ENCODE measurements at regions not wholly inside any gene's neighbourhood (a gene's known extent, or its start where the extent isn't known, plus 50 kb on each side); places are given as distances from the start of the nearest gene placed in this dataset.

GRCh38 chr3:29080967-29081366 lies 199.9 kb upstream of the RBMS3 start (continued):
- TF ChIP-seq REST (IDR thresholded peaks at IDR 0.05; ENCODE audit: unreplicated experiment) (no peak), NANOG (IDR thresholded peaks at IDR 0.05; ENCODE audit: borderline replicate concordance) (no peak), STAT1 (IDR thresholded peaks at IDR 0.05; ENCODE audit: unreplicated experiment) (no peak)
- TF ChIP-seq, protein P1, sequence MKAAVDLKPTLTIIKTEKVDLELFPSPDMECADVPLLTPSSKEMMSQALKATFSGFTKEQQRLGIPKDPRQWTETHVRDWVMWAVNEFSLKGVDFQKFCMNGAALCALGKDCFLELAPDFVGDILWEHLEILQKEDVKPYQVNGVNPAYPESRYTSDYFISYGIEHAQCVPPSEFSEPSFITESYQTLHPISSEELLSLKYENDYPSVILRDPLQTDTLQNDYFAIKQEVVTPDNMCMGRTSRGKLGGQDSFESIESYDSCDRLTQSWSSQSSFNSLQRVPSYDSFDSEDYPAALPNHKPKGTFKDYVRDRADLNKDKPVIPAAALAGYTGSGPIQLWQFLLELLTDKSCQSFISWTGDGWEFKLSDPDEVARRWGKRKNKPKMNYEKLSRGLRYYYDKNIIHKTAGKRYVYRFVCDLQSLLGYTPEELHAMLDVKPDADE (IDR thresholded peaks at IDR 0.05): no peak

GRCh38 chr3:29083081-29083480 lies 197.8 kb upstream of the RBMS3 start:
- Histone ChIP-seq H3K4me1 (ENCODE audit: insufficient read depth) (no peaks in the 10 kb centered on the region), H3K27ac (ENCODE audit: low read depth) (no peak overlapping the region), H2AFZ (no peak overlapping the region), H3K4me2 (no peak overlapping the region), H3K27me3 (ENCODE audit: insufficient read depth) (no peaks in the 10 kb centered on the region), H3K79me2 (replicated peaks; ENCODE audit: insufficient read depth) (no peaks in the 10 kb centered on the region), H3K36me3 (ENCODE audit: insufficient read depth) (no peaks in the 10 kb centered on the region), H3K9me2 (ENCODE audit: insufficient read depth) (peaks cover 9% of the 10 kb centered on the region), H3F3A (replicated peaks; ENCODE audit: low read depth) (no peaks in the 10 kb centered on the region), H4K20me1 (replicated peaks; ENCODE audit: insufficient read depth) (no peaks in the 10 kb centered on the region), H3K4me3 (no peak overlapping the region)
- Mint-ChIP-seq H3K36me3 (ENCODE audit: low read depth) (0 out of 3 replicates have a peak, but pooled peaks cover 3% of the 10 kb centered on the region), H3K9me3 (peaks cover 2% of the 10 kb centered on the region; the same call in 2 of the 3 replicates), H3K27me3 (ENCODE audit: insufficient read depth, low read depth, poor library complexity) (no peaks in the 10 kb centered on the region), H3K4me1 (no peaks in the 10 kb centered on the region), H3K27ac (no peak overlapping the region), H3K4me3 (no peak overlapping the region)
- no peak for ATAC-seq
- DNase-seq (ENCODE audit: low spot score): no peak
- TF ChIP-seq JUNB (IDR thresholded peaks at IDR 0.05; ENCODE audit: unreplicated experiment) (no peak), NANOG (IDR thresholded peaks at IDR 0.05; ENCODE audit: borderline replicate concordance) (no peak), REST (IDR thresholded peaks at IDR 0.05; ENCODE audit: unreplicated experiment) (no peak), POLR2AphosphoS5 (IDR thresholded peaks at IDR 0.05; ENCODE audit: low read depth) (no peak), CTCF (conservative IDR thresholded peaks at IDR 0.05; ENCODE audit: low read depth in 2 of 2) (no peak), STAT1 (IDR thresholded peaks at IDR 0.05; ENCODE audit: unreplicated experiment) (no peak)
- TF ChIP-seq, protein P2, sequence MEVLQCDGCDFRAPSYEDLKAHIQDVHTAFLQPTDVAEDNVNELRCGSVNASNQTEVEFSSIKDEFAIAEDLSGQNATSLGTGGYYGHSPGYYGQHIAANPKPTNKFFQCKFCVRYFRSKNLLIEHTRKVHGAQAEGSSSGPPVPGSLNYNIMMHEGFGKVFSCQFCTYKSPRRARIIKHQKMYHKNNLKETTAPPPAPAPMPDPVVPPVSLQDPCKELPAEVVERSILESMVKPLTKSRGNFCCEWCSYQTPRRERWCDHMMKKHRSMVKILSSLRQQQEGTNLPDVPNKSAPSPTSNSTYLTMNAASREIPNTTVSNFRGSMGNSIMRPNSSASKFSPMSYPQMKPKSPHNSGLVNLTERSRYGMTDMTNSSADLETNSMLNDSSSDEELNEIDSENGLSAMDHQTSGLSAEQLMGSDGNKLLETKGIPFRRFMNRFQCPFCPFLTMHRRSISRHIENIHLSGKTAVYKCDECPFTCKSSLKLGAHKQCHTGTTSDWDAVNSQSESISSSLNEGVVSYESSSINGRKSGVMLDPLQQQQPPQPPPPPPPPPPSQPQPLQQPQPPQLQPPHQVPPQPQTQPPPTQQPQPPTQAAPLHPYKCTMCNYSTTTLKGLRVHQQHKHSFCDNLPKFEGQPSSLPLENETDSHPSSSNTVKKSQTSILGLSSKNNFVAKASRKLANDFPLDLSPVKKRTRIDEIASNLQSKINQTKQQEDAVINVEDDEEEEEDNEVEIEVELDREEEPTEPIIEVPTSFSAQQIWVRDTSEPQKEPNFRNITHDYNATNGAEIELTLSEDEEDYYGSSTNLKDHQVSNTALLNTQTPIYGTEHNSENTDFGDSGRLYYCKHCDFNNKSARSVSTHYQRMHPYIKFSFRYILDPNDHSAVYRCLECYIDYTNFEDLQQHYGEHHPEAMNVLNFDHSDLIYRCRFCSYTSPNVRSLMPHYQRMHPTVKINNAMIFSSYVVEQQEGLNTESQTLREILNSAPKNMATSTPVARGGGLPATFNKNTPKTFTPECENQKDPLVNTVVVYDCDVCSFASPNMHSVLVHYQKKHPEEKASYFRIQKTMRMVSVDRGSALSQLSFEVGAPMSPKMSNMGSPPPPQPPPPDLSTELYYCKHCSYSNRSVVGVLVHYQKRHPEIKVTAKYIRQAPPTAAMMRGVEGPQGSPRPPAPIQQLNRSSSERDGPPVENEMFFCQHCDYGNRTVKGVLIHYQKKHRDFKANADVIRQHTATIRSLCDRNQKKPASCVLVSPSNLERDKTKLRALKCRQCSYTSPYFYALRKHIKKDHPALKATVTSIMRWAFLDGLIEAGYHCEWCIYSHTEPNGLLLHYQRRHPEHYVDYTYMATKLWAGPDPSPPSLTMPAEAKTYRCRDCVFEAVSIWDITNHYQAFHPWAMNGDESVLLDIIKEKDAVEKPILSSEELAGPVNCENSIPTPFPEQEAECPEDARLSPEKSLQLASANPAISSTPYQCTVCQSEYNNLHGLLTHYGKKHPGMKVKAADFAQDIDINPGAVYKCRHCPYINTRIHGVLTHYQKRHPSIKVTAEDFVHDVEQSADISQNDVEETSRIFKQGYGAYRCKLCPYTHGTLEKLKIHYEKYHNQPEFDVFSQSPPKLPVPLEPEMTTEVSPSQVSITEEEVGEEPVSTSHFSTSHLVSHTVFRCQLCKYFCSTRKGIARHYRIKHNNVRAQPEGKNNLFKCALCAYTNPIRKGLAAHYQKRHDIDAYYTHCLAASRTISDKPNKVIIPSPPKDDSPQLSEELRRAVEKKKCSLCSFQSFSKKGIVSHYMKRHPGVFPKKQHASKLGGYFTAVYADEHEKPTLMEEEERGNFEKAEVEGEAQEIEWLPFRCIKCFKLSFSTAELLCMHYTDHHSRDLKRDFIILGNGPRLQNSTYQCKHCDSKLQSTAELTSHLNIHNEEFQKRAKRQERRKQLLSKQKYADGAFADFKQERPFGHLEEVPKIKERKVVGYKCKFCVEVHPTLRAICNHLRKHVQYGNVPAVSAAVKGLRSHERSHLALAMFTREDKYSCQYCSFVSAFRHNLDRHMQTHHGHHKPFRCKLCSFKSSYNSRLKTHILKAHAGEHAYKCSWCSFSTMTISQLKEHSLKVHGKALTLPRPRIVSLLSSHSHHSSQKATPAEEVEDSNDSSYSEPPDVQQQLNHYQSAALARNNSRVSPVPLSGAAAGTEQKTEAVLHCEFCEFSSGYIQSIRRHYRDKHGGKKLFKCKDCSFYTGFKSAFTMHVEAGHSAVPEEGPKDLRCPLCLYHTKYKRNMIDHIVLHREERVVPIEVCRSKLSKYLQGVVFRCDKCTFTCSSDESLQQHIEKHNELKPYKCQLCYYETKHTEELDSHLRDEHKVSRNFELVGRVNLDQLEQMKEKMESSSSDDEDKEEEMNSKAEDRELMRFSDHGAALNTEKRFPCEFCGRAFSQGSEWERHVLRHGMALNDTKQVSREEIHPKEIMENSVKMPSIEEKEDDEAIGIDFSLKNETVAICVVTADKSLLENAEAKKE (CRISPR knock-in tag; IDR thresholded peaks at IDR 0.05): no peak
